A673 (cell line): ENCODE measurements at regions not wholly inside any gene's neighbourhood (a gene's known extent, or its start where the extent isn't known, plus 50 kb on each side); places are given as distances from the start of the nearest gene placed in this dataset.

Source experiments
- BruUV-seq: library from RNA; stranded (reverse); fragments of 400-500 nt; replicated peaks from 2 replicates; lab custom pipeline; 2021; lab: Mats Ljungman, UMichigan
- CTCF ChIA-PET: fragments of 300-600 bp; sonication (Branson Sonifier 250); formaldehyde crosslinking; loops from one replicate; lab custom pipeline; 2022; ENCODE audit warnings: antibody characterized with exemption; lab: Charles Lee
- POLR2A ChIA-PET: fragments of 300-600 bp; sonication (Branson Sonifier 250); formaldehyde crosslinking; loops from one replicate; lab custom pipeline; 2022; ENCODE audit warnings: antibody characterized with exemption; ENCODE audit not compliant: low non-redundant PET; lab: Charles Lee
- DNase-seq: peaks from one replicate; pipeline ENCODE4 v3.0.0-alpha.2; 2015; ENCODE audit warnings: low spot score
- H3K27ac ChIP-seq: fragments of 200-600 bp; sonication (generic); 2 replicates; pipeline ENCODE4 v1.5.1; 2016; ENCODE audit warnings: mixed run types, low read depth, mild to moderate bottlenecking, mixed read lengths, antibody characterized with exemption, low read length; ENCODE audit not compliant: poor library complexity, severe bottlenecking
- H3K27me3 ChIP-seq: fragments of 200-600 bp; sonication (generic); replicated peaks from 2 replicates; pipeline ENCODE4 v1.6.1; 2017; ENCODE audit warnings: mixed run types, low read depth, mild to moderate bottlenecking, mixed read lengths, antibody characterized with exemption, low read length; ENCODE audit not compliant: insufficient read depth, poor library complexity
- H3K36me3 ChIP-seq: fragments of 200-600 bp; sonication (generic); 2 replicates; pipeline ENCODE4 v1.6.1; 2016; ENCODE audit warnings: mixed run types, mild to moderate bottlenecking, mixed read lengths, antibody characterized with exemption, low read length; ENCODE audit not compliant: insufficient read depth, poor library complexity, severe bottlenecking
- H3K4me1 ChIP-seq: fragments of 200-600 bp; sonication (generic); 2 replicates; pipeline ENCODE4 v1.6.1; 2017; ENCODE audit warnings: mixed run types, mild to moderate bottlenecking, mixed read lengths, antibody characterized with exemption, low read length; ENCODE audit not compliant: insufficient read depth, poor library complexity, severe bottlenecking
- H3K4me3 ChIP-seq: fragments of 200-600 bp; sonication (generic); 2 replicates; pipeline ENCODE4 v1.5.1; 2016; ENCODE audit warnings: low read depth, mixed run types, mild to moderate bottlenecking, mixed read lengths, low read length; ENCODE audit not compliant: poor library complexity, severe bottlenecking
- H3K9me3 ChIP-seq: fragments of 200-600 bp; sonication (generic); 2 replicates; pipeline ENCODE4 v1.6.1; 2016; ENCODE audit warnings: mixed run types, low read depth, mild to moderate bottlenecking, mixed read lengths, antibody characterized with exemption, low read length; ENCODE audit not compliant: poor library complexity, severe bottlenecking
- EZH2 ChIP-seq: fragments of 200-600 bp; sonication (generic); IDR thresholded peaks from 2 replicates; pipeline ENCODE4 v1.6.1; 2017; ENCODE audit warnings: borderline replicate concordance, low read depth, mild to moderate bottlenecking, mixed read lengths, antibody characterized with exemption, low read length; ENCODE audit not compliant: poor library complexity, severe bottlenecking
- intact Hi-C: fragments of 100-400 bp; cut with micrococcal nuclease; formaldehyde crosslinking; loops from one replicate; pipeline ENCODE4 v1.10.0; 2022; ENCODE audit not compliant: unreplicated experiment
- TF ChIP-seq, protein P1 (sequence below): fragments of 300-800, 200-600 bp; sonication (generic); conservative IDR thresholded peaks from 2 replicates; pipeline ENCODE4 v1.5.1; 2017; ENCODE audit warnings: low read depth, mild to moderate bottlenecking, antibody characterized with exemption, low read length, moderate library complexity, mixed read lengths

DNA sequence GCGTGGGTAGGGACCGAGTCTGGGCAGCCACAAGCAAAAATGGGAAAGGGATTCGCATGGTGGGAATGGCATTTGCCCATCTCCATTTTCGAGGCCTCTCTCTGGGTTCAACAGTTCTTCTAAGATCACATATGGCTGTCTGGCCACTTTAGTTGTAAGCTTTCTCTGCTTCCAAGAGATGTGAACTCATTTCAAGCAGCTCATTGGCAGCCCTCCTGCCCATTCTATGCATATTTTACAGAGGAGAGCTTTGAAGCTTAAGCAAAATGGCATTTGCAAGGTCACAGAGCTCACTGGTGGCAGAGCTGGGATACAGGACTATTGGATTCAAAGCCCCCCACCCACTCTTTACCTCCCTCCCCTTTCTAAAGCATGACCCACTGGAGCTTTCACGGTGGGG, 93.7 kb downstream of the HHIPL2 start:
- Histone ChIP-seq H3K9me3 (peaks cover 21% of the 10 kb centered on the region), H3K27me3 (peaks cover 3% of the 10 kb centered on the region), H3K27ac (no peak overlapping the region), H3K4me3 (no peak overlapping the region), H3K4me1 (peaks cover 5% of the 10 kb centered on the region), H3K36me3 (no peaks in the 10 kb centered on the region)
- DNase-seq = no peak
- ChIA-PET CTCF (interaction anchor here (1.8 kb wide), 1 partner anchor 11 kb away, joined by 7 read pairs; no protein-coding TSS in a partner anchor), POLR2A (no interaction called here)
- TF ChIP-seq, protein P1, sequence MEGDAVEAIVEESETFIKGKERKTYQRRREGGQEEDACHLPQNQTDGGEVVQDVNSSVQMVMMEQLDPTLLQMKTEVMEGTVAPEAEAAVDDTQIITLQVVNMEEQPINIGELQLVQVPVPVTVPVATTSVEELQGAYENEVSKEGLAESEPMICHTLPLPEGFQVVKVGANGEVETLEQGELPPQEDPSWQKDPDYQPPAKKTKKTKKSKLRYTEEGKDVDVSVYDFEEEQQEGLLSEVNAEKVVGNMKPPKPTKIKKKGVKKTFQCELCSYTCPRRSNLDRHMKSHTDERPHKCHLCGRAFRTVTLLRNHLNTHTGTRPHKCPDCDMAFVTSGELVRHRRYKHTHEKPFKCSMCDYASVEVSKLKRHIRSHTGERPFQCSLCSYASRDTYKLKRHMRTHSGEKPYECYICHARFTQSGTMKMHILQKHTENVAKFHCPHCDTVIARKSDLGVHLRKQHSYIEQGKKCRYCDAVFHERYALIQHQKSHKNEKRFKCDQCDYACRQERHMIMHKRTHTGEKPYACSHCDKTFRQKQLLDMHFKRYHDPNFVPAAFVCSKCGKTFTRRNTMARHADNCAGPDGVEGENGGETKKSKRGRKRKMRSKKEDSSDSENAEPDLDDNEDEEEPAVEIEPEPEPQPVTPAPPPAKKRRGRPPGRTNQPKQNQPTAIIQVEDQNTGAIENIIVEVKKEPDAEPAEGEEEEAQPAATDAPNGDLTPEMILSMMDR = no peak
- no peak for TF ChIP-seq EZH2
- no TSS peak for BruUV-seq
- intact Hi-C loops = loop anchor here (2.0 to 10.0 kb wide), 4 partner anchors 279 to 1189 kb away; no protein-coding TSS in a partner anchor

DNA sequence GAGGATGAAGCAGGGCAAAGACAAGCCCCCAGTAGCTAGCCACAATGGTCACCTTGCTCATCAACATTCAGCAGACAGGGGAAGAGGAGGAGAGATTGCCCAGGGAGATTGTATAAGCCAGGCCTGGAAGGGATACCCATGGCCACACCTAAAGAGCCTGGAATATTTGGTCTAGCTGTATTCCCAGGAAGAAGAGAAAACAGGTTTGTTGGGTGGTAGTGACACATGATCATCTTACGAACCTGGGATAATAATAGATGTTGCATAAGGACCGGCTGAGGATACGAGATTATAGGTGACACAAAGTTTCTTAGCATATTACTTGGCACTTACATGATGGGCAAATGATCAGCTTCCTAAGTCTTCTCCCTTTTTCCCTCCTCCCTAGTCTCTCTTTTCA, 95.9 kb downstream of the HHIPL2 start:
- ChIA-PET CTCF (no interaction called here), POLR2A (no interaction called here)
- H3K27ac ChIP-seq = no peak overlapping the region
- intact Hi-C loops = loop anchor here (10.0 kb wide), 1 partner anchor 277 kb away; no protein-coding TSS in a partner anchor
- H3K4me3 ChIP-seq = no peak overlapping the region
- DNase-seq = no peak
- peaks cover 6% of the 10 kb centered on the region for H3K9me3 ChIP-seq
- TF ChIP-seq EZH2 = no peak
- TF ChIP-seq, protein P1 = no peak
- peaks cover 3% of the 10 kb centered on the region for H3K27me3 ChIP-seq
- H3K4me1 ChIP-seq = peaks cover 5% of the 10 kb centered on the region
- no peaks in the 10 kb centered on the region for H3K36me3 ChIP-seq
- no TSS peak for BruUV-seq

DNA sequence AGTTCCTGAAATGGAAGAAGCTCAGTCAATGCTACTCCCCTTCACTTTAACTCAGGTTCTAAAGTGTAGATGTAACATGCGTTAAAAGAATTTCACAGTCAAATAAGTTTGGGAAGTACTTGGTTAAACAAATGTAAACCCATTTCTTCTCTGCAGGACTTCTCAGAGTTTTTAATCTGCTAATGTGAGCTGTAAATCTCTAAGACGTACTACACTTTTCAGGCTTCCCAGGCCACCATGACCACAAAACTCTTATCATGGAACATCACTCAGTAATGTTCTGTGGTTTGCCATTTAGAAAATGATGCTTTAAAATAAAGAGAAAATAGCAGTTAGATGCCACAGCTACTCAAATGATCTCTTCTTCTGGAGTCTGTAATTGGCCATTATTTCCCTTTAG, 104.3 kb downstream of the HHIPL2 start:
- Histone ChIP-seq H3K4me1 (no peaks in the 10 kb centered on the region), H3K9me3 (no peaks in the 10 kb centered on the region), H3K36me3 (no peaks in the 10 kb centered on the region), H3K27me3 (peaks cover 4% of the 10 kb centered on the region), H3K4me3 (no peak overlapping the region), H3K27ac (no peak overlapping the region)
- intact Hi-C loops = no loop called here
- POLR2A ChIA-PET = no interaction called here
- TF ChIP-seq, protein P1 = no peak
- no peak for TF ChIP-seq EZH2
- CTCF ChIA-PET = no interaction called here
- no peak for DNase-seq
- BruUV-seq = no TSS peak
